ENCODE measurements at regions not wholly inside any gene's neighbourhood (a gene's known extent, or its start where the extent isn't known, plus 50 kb on each side); places are given as distances from the start of the nearest gene placed in this dataset.

DNA sequence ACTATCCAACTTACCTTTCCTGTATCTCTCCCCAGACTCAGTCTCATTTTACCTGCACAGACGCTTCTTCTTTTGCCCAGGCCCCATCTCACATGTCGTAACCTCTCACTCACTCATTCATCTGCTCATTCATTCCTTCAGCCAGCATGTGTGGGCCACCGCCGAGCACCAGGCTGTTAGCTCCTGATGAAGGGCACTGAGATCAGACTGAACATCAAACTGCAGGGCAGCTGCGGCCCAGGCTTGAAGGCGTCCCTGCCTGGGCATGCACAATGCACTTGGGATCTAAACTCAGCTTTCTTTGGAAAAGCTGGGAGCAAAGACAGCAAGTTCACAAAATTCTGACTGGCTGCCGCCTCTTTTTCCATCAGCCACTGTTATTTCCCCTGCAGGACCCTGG lies 1456.3 kb downstream of the BRD1 start:
- no peaks in the 10 kb centered on the region for H3K9me3 ChIP-seq
- no peaks in the 10 kb centered on the region for H3K27me3 ChIP-seq (ENCODE audit: low read depth)
- no peak overlapping the region for H3K4me3 ChIP-seq
- in situ Hi-C loops (cut with MboI; ENCODE audit: low sequenced_read_pairs), result no loop called here
- H3K36me3 ChIP-seq (replicated peaks), result no peaks in the 10 kb centered on the region
- no peak for DNase-seq (ENCODE audit: low spot score in 2 of 2)
- no peaks in the 10 kb centered on the region for H3K4me1 ChIP-seq

DNA sequence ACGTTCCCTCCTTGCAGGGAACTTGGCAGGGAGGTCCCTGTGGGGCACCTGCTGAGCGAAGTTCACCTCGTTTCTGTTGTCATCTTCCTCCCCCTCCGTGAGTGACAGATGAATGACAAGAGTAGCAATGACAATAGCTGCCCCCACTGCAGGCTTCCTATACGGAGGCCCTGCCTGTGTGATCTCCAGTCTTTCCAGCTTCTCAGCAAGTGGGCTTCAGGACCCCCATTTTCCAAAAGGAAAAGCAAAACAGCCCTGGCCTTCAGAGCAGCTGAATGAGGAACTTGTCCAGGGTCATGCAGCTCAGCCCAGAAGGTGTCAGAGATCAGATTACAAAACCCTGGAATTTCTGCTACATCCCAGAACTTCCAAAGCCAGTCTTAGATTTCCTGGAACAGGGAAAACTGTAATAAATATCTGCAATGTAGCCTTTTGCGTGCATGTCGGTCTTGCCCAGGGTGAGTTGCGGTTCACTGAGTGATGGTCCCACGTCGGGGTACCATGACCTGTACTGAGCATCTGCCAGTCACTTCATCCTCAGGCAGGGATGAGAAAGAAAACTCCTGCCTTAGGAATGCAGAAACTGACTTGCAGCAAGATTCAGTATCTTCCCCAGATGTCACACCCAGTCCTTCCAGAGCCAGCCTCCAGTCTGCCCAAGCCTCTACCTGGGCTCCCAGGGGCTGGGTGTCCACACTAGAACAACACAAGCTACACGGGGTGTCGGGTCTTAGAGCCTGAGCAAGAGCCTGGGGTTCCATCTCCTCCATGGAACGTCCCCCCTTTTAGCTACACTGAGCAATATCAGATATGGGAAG lies 1457.0 kb downstream of the BRD1 start:
- no peaks in the 10 kb centered on the region for H3K36me3 ChIP-seq (replicated peaks)
- H3K9me3 ChIP-seq, result no peaks in the 10 kb centered on the region
- H3K4me3 ChIP-seq, result no peak overlapping the region
- in situ Hi-C loops (cut with MboI; ENCODE audit: low sequenced_read_pairs), result no loop called here
- no peak for DNase-seq (ENCODE audit: low spot score in 2 of 2)
- H3K4me1 ChIP-seq, result no peaks in the 10 kb centered on the region
- no peaks in the 10 kb centered on the region for H3K27me3 ChIP-seq (ENCODE audit: low read depth)

DNA sequence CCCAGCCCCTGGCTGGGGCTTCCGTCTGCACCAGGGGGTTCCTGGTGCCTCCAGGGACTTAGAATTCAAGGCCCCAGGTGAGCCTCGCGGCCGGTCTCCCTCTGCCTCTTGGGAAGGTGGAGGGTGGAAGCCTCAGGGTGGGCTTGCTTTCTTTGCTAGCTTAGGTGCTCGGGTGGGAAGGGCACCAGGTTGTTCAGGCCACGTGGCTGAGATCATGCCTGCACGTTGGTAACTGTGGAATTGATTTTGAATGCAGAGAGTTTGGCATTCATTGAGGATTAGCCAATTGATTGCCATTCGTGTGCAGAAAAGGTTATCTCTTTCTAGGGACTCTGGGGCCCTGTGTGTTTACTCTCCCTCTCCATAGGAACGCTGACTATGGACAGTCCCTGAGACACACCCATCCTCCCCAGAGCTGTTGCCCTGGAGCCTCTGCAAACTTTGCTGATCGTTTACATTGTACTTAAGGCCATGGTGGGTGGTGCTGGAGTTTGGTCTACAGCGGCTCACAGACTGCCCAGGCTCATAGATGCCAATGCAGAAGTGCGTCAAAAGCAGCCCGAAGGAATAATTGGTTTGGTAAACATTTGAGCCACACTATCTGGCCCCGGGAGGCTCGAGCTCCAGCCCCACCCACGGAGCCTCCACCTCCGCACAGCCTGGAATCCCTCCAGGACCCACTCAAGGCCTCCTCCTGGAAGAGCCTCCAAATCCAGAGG lies 1457.7 kb downstream of the BRD1 start:
- Histone ChIP-seq H3K27me3 (ENCODE audit: low read depth) (no peaks in the 10 kb centered on the region), H3K4me3 (no peak overlapping the region), H3K9me3 (no peaks in the 10 kb centered on the region), H3K4me1 (no peaks in the 10 kb centered on the region), H3K36me3 (replicated peaks) (no peaks in the 10 kb centered on the region)
- in situ Hi-C loops (cut with MboI; ENCODE audit: low sequenced_read_pairs), result no loop called here
- no peak for DNase-seq (ENCODE audit: low spot score in 2 of 2)

DNA sequence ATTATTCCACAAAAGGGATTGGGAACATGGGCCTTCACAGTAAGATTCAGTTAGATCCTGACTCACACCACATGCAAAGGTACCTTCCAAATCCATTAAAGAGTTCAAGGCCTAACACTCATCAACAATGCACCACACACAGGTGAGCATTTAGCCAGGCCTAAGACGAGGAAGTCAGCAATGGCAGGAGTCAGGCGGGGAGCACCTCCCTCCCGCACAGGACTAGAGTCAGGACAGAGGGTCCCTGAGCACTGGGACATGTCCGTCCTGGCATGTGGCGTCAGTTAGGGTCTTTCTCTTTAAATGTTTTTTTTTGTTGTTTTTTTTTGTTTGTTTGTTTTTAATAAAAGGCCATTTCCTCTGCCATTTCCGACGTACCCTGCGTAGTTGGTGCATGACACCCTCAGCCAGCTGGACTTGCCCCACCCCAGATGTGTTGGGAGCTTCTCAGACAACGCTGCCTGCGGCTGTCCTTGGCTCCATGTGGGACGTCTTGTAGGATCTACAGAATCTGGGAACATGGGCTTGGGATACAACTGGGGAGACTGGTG lies 1458.6 kb downstream of the BRD1 start:
- in situ Hi-C loops (cut with MboI; ENCODE audit: low sequenced_read_pairs), result no loop called here
- Histone ChIP-seq H3K9me3 (no peaks in the 10 kb centered on the region), H3K4me1 (no peaks in the 10 kb centered on the region), H3K4me3 (no peak overlapping the region), H3K27me3 (ENCODE audit: low read depth) (no peaks in the 10 kb centered on the region), H3K36me3 (replicated peaks) (no peaks in the 10 kb centered on the region)
- DNase-seq (ENCODE audit: low spot score in 2 of 2), result no peak

DNA sequence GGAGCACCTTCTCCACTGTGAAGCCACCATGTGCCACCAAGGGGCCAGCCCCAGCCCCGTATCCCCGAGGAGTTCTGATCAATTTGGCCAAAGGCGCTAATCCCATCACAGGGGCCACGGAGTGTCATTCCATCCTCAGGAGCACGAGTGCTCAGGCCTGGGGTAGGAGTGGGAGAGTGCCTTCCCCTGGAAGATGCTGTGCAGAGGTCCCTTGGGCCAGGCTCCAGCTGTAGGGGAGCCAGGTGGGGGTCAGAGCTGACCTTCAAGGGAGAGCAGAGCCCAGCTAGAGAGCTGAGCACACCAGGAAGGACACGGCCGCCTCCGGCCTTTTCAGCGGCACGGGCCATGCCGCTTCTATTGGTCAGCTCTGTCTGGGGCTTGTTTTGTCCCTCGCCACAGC lies 1459.9 kb downstream of the BRD1 start:
- H3K4me3 ChIP-seq, result no peak overlapping the region
- H3K36me3 ChIP-seq (replicated peaks), result no peaks in the 10 kb centered on the region
- no peaks in the 10 kb centered on the region for H3K4me1 ChIP-seq
- DNase-seq (ENCODE audit: low spot score in 2 of 2), result no peak
- in situ Hi-C loops (cut with MboI; ENCODE audit: low sequenced_read_pairs), result no loop called here
- no peaks in the 10 kb centered on the region for H3K9me3 ChIP-seq
- H3K27me3 ChIP-seq (ENCODE audit: low read depth), result no peaks in the 10 kb centered on the region

DNA sequence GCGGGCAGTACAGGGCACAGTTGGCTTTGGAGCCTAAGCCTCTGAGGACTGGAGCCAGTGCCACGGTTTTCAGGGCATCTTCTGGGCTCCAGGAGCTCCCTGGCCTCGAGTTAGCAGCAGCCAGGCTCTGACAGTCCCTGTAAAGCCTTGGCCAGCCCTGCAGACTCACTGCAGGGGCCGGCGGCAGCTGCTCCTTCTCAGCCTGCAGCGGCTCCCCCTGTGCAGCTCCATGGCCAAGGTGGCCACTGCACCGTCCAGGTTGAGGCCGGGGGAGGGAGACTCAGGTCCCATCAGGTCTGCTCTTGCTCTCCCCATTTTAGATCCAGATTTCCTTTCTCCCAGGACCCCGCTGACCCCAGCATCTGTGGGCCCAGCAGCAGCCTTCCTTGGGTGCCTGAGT lies 1461.1 kb downstream of the BRD1 start:
- DNase-seq (ENCODE audit: low spot score in 2 of 2), result no peak
- H3K4me3 ChIP-seq, result no peak overlapping the region
- no peaks in the 10 kb centered on the region for H3K4me1 ChIP-seq
- H3K36me3 ChIP-seq (replicated peaks), result no peaks in the 10 kb centered on the region
- in situ Hi-C loops (cut with MboI; ENCODE audit: low sequenced_read_pairs), result no loop called here
- no peaks in the 10 kb centered on the region for H3K27me3 ChIP-seq (ENCODE audit: low read depth)
- no peaks in the 10 kb centered on the region for H3K9me3 ChIP-seq

DNA sequence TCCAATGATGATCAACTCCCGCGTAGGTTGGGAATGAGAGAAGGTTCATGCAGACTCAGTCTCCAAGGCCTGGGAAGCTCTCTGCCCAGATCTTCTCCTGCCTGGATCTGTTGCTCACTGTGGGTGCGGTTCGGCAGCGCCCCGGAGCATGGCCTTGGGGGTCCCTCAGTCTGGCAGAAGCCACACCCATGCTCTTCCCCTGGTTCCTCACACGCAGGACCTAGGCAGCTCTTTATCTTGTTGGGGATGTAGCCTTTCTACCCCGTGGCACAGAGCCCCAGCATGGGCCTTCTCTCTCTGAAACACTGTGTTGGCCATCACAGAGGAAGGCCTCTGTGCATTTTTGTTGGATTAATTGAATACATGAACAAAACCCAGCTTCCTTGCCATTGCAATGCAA lies 1461.6 kb downstream of the BRD1 start:
- H3K4me3 ChIP-seq, result no peak overlapping the region
- no peaks in the 10 kb centered on the region for H3K4me1 ChIP-seq
- in situ Hi-C loops (cut with MboI; ENCODE audit: low sequenced_read_pairs), result no loop called here
- DNase-seq (ENCODE audit: low spot score in 2 of 2), result no peak
- H3K27me3 ChIP-seq (ENCODE audit: low read depth), result no peaks in the 10 kb centered on the region
- H3K36me3 ChIP-seq (replicated peaks), result no peaks in the 10 kb centered on the region
- H3K9me3 ChIP-seq, result no peaks in the 10 kb centered on the region

DNA sequence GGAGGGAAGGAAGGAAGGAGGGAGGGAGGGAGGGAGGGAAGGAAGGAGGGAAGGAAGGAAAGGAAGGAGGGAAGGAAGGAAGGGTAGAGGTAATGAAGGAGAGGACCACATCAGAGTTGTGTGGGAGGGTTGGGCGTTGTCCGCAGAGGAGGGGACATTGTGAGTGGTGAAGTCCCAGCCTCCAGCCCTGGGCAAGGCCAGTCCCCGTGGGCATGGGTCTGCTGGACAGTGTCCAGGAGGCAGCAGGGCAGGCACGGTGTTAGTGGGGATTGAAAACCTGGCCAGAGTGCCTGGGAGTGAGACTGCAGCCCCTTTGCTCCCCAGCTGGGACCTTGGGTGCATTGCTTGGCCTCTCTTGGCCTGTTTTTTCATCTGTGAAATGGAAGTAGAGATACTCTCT lies 1462.3 kb downstream of the BRD1 start:
- Histone ChIP-seq H3K27me3 (ENCODE audit: low read depth) (no peaks in the 10 kb centered on the region), H3K4me3 (no peak overlapping the region), H3K4me1 (no peaks in the 10 kb centered on the region), H3K9me3 (no peaks in the 10 kb centered on the region), H3K36me3 (replicated peaks) (no peaks in the 10 kb centered on the region)
- DNase-seq (ENCODE audit: low spot score in 2 of 2), result no peak
- in situ Hi-C loops (cut with MboI; ENCODE audit: low sequenced_read_pairs), result no loop called here

DNA sequence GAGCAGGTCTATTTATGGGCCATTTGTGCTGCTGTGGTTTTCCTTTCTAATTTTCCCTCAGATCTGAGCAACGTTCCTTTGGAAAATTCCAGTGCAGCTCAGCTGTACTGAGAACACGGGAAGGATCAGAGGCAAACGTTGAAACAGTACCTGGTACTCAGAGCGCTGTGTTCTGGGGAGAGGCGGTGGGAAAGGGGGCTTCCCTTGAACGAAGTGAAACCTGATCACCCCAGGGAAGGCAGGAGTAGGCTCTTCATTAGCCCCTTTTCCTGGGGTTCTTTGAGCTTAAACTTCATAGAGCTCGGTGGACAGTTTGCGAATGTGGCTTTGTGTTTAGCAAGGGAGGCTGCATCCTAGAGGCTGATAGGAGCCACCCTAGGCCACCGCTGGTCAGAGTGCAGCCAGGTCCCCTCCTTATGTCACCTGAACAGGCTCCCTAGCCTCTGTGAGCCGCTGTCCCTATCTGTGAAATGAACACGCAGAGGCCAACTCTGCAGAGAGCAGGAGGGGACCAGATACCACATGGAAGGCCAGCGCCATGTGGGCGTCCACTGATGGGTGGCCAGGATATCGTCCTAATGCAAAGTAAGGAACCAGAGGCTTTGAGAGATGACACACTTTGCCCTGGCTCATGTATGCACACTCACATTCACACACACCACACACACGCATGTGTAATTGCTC lies 1464.8 kb downstream of the BRD1 start:
- H3K9me3 ChIP-seq, result no peaks in the 10 kb centered on the region
- no peaks in the 10 kb centered on the region for H3K27me3 ChIP-seq (ENCODE audit: low read depth)
- H3K4me1 ChIP-seq, result no peaks in the 10 kb centered on the region
- no peaks in the 10 kb centered on the region for H3K36me3 ChIP-seq (replicated peaks)
- no peak overlapping the region for H3K4me3 ChIP-seq
- DNase-seq (ENCODE audit: low spot score in 2 of 2), result no peak
- in situ Hi-C loops (cut with MboI; ENCODE audit: low sequenced_read_pairs), result no loop called here

DNA sequence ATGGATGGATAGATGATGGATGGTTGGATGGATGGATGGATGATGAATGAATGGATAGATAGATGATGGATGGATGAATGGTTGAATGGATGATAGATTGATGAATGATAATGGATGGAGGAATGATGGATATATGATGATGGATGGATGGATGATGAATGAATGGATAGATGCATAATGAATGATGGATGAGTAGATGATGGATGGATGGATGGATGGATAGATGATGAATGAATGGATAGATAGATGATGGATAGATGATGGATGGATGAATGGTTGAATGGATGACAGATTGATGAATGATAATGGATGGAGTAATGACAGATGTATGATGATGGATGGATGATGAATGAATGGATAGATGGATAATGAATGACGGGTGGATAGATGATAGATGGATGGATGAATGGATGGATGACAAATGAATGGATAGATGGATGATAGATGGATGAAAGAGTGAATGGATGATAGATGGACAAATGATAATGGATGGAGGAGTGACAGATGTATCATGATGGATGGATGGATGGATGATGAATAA lies 1466.5 kb downstream of the BRD1 start:
- in situ Hi-C loops (cut with MboI; ENCODE audit: low sequenced_read_pairs), result no loop called here

DNA sequence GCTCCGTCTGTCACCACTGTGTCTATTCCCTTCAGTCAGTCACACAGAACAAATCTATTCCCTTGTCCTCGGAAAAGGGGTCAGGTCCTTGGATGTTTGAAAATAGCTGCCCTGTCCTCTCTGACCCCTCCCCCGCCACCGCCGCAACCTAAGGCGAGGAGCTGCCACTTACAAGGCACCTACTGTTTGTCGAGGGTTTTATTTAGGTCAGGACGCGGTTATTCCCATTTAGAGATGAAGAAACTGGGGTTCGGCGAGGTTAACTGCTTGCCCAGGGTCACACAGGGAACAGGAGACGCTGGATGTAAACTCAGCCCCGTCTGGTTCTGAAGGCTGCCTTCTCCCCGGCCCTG lies 1468.1 kb downstream of the BRD1 start:
- no peak for DNase-seq (ENCODE audit: low spot score in 2 of 2)

More for the DNA sequence above, 1466.5 kb downstream of the BRD1 start:
- Histone ChIP-seq H3K9me3 (no peaks in the 10 kb centered on the region), H3K4me3 (no peak overlapping the region), H3K4me1 (no peaks in the 10 kb centered on the region), H3K36me3 (replicated peaks) (no peaks in the 10 kb centered on the region), H3K27me3 (ENCODE audit: low read depth) (no peaks in the 10 kb centered on the region)
- DNase-seq (ENCODE audit: low spot score in 2 of 2), result no peak

DNA sequence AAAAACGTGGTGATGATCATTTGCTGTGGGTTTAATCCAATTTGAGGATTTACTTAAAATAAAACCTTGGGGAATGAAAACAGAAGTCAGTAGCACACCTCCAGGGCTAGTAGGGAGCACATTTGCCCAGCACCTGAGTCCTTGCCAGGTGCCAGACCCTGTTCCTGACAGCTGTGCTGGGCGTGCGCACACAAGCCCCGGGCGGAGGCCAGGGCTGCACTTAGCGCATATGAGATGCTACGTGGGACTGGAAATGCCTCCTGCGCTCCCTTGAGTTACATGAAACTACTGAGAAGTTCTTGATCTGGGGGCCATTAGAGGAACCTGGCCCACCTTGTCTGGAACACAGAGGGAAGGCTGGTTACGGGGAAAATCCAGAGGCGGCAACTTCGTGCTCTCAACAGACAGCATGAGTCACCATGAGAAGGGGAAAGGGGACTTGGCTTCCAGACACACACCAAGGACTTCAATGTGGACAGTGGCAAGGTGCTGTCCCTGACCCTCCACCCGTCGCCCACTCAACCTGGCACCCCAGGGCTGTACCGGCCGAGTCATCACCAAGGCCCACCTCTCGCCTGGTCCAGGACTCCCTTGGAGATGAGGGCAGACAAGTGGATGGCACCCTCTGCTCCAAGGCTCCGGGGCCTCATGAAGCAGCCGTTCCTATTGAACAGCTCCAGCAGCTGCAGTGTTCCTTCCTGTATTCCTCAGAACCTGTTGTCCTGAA lies 1468.6 kb downstream of the BRD1 start:
- no peak overlapping the region for H3K4me3 ChIP-seq
- in situ Hi-C loops (cut with MboI; ENCODE audit: low sequenced_read_pairs), result no loop called here
- H3K27me3 ChIP-seq (ENCODE audit: low read depth), result no peaks in the 10 kb centered on the region
- no peaks in the 10 kb centered on the region for H3K4me1 ChIP-seq
- H3K9me3 ChIP-seq, result no peaks in the 10 kb centered on the region
- no peaks in the 10 kb centered on the region for H3K36me3 ChIP-seq (replicated peaks)
- DNase-seq (ENCODE audit: low spot score in 2 of 2), result no peak

More for the DNA sequence above, 1468.1 kb downstream of the BRD1 start:
- Histone ChIP-seq H3K27me3 (ENCODE audit: low read depth) (no peaks in the 10 kb centered on the region), H3K36me3 (replicated peaks) (no peaks in the 10 kb centered on the region), H3K4me1 (no peaks in the 10 kb centered on the region), H3K9me3 (no peaks in the 10 kb centered on the region), H3K4me3 (no peak overlapping the region)
- in situ Hi-C loops (cut with MboI; ENCODE audit: low sequenced_read_pairs), result no loop called here

DNA sequence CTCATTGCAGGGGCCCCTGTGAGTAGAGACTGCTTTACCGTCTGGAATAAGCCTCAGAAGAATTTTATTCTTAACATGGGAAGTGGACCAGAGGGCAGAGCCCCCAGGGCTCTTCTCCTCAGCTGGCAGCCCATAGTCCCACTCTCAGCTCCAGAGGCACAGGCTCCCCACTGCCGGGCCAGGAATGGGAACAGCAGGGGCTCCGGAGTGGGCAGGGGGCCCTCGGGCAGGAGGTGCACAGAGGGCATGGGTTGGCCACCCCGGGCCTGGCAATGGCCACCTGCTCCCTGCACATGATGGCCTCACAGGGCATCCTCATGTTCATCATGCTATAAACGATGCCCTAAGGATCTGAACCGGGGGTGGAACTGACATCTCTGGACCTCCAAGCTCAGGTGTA lies 1469.7 kb downstream of the BRD1 start:
- Histone ChIP-seq H3K9me3 (no peaks in the 10 kb centered on the region), H3K4me3 (no peak overlapping the region), H3K36me3 (replicated peaks) (no peaks in the 10 kb centered on the region), H3K4me1 (no peaks in the 10 kb centered on the region), H3K27me3 (ENCODE audit: low read depth) (no peaks in the 10 kb centered on the region)
- in situ Hi-C loops (cut with MboI; ENCODE audit: low sequenced_read_pairs), result no loop called here
- no peak for DNase-seq (ENCODE audit: low spot score in 2 of 2)
